HCT116 (cell line): ENCODE measurements at regions not wholly inside any gene's neighbourhood (a gene's known extent, or its start where the extent isn't known, plus 50 kb on each side); places are given as distances from the start of the nearest gene placed in this dataset.
"Not testable (repeated sequence)": the region's sequence is repeated elsewhere in the genome, so short reads cannot be mapped to it uniquely, and the experiment has no call there.

Experiments
- ATAC-seq: fragments of 200-7000 bp; cut with Tn5 transposase; 2 replicates; pipeline ENCODE4 v1.9.1; 2020; ENCODE audit warnings: mild to moderate bottlenecking, moderate library complexity
- BruUV-seq: library from RNA; stranded (reverse); fragments of 400-500 nt; replicated peaks from 2 replicates; lab custom pipeline; 2021; lab: Mats Ljungman, UMichigan
- CTCF ChIA-PET: fragments of 300-600 bp; sonication (Branson Sonifier 250); formaldehyde crosslinking; loops from one replicate; lab custom pipeline; 2021; ENCODE audit warnings: antibody characterized with exemption; lab: Charles Lee
- POLR2A ChIA-PET: fragments of 300-600, 350-600 bp; sonication (Branson Sonifier 250); formaldehyde crosslinking; loops from one replicate; lab custom pipeline; 2021; ENCODE audit warnings: antibody characterized with exemption; lab: Charles Lee
- RAD21 ChIA-PET, 2 experiments: fragments of 300-600 bp; sonication (Branson Sonifier 250); formaldehyde crosslinking; loops; one replicate each; lab custom pipeline; 2023; ENCODE audit warnings: low total read pairs in 2 of 2; ENCODE audit not compliant: uncharacterized antibody in 2 of 2, unreplicated experiment in 2 of 2, low non-redundant PET in 1 of 2; lab: Charles Lee
- DNase-seq: peaks from one replicate; pipeline ENCODE4 v3.0.0-alpha.2; 2010; ENCODE audit warnings: low read depth, low spot score
- H2AFZ ChIP-seq: fragments of 200-600 bp; shearing (Covaris generic), sonication (generic); 2 replicates; pipeline ENCODE4 v1.6.1; 2017; ENCODE audit warnings: low read depth, mixed run types, mixed read lengths, antibody characterized with exemption, low read length; ENCODE audit not compliant: poor library complexity, severe bottlenecking
- H3K27ac ChIP-seq: 2 replicates; pipeline ENCODE4 v1.5.1; 2012; ENCODE audit warnings: low read depth, low read length
- H3K27me3 ChIP-seq: fragments of 200-600 bp; sonication (generic); 2 replicates; pipeline ENCODE4 v1.6.1; 2016; ENCODE audit warnings: mixed run types, low read length, mixed read lengths; ENCODE audit not compliant: insufficient read depth
- H3K36me3 ChIP-seq, 2 experiments: fragments of 200-500 bp in 1 of 2; fragments of 200-600 bp in 1 of 2; sonication (Bioruptor generic) in 1 of 2; sonication (generic) in 1 of 2; 2 replicates each; pipeline versions ENCODE4 v1.5.1 to v1.6.1; 2014 to 2016; ENCODE audit warnings: low read length in 2 of 2, inconsistent platforms in 1 of 2, mixed read lengths in 1 of 2, mixed run types in 1 of 2; ENCODE audit not compliant: insufficient read depth in 2 of 2, control insufficient read depth in 1 of 2
- H3K4me1 ChIP-seq, 2 experiments: fragments of 200-600 bp in 1 of 2; sonication (generic) in 1 of 2; 2 replicates each; pipeline versions ENCODE4 v1.5.1 to v1.6.1; 2012 to 2017; ENCODE audit warnings: low read length in 2 of 2, inconsistent platforms in 1 of 2, mild to moderate bottlenecking in 1 of 2, mixed read lengths in 1 of 2, mixed run types in 1 of 2, moderate library complexity in 1 of 2; ENCODE audit not compliant: insufficient read depth in 2 of 2, control insufficient read depth in 1 of 2
- H3K4me2 ChIP-seq: fragments of 200-600 bp; sonication (generic); 2 replicates; pipeline ENCODE4 v1.6.1; 2017; ENCODE audit warnings: mixed run types, low read length, mixed read lengths
- H3K4me3 ChIP-seq, 2 experiments: fragments of 200-600 bp in 1 of 2; sonication (generic) in 1 of 2; replicated peaks in 1 of 2; 2 replicates each; pipeline ENCODE4 v1.5.1; 2011 to 2016; ENCODE audit warnings: low read length in 2 of 2, control low read depth in 1 of 2, low read depth in 1 of 2, mild to moderate bottlenecking in 1 of 2, mixed read lengths in 1 of 2, mixed run types in 1 of 2
- H3K79me2 ChIP-seq: fragments of 200-600 bp; sonication (generic); 2 replicates; pipeline ENCODE4 v1.6.1; 2017; ENCODE audit warnings: mild to moderate bottlenecking, mixed run types, low read length, moderate library complexity, mixed read lengths; ENCODE audit not compliant: insufficient read depth
- H3K9ac ChIP-seq: fragments of 200-600 bp; sonication (generic); 2 replicates; pipeline ENCODE4 v1.6.1; 2016; ENCODE audit warnings: low read length, mixed read lengths
- H3K9me2 ChIP-seq: fragments of 200-600 bp; sonication (generic), shearing (Covaris generic); 2 replicates; pipeline ENCODE4 v1.6.1; 2017; ENCODE audit warnings: mixed run types, mild to moderate bottlenecking, moderate library complexity; ENCODE audit not compliant: insufficient read depth
- H3K9me3 ChIP-seq, 2 experiments: fragments of 200-500 bp in 1 of 2; fragments of 200-600 bp in 1 of 2; sonication (Bioruptor generic) in 1 of 2; sonication (generic) in 1 of 2; 2 replicates each; pipeline ENCODE4 v1.6.1; 2014 to 2017; ENCODE audit warnings: low read length in 2 of 2, mixed read lengths in 2 of 2, inconsistent platforms in 1 of 2, low read depth in 1 of 2, mild to moderate bottlenecking in 1 of 2, mixed run types in 1 of 2, moderate library complexity in 1 of 2; ENCODE audit not compliant: control insufficient read depth in 1 of 2, insufficient read depth in 1 of 2
- H4K20me1 ChIP-seq: fragments of 200-600 bp; sonication (generic), shearing (Covaris generic); 2 replicates; pipeline ENCODE4 v1.6.1; 2017; ENCODE audit warnings: mixed run types, mild to moderate bottlenecking, moderate library complexity; ENCODE audit not compliant: insufficient read depth
- CEBPB ChIP-seq: IDR thresholded peaks from 2 replicates; pipeline ENCODE4 v1.6.1; 2012; ENCODE audit warnings: low read depth
- EZH2phosphoT487 ChIP-seq: fragments of 200-600 bp; IDR thresholded peaks from 2 replicates; pipeline ENCODE4 v1.6.1; 2018; ENCODE audit warnings: antibody characterized with exemption, borderline replicate concordance
- JUND ChIP-seq: IDR thresholded peaks from 2 replicates; pipeline ENCODE4 v1.6.1; 2012
- MAX ChIP-seq: IDR thresholded peaks from 2 replicates; pipeline ENCODE4 v1.6.1; 2012
- POLR2A ChIP-seq: IDR thresholded peaks from 2 replicates; pipeline ENCODE4 v1.7.0; 2011; ENCODE audit warnings: borderline replicate concordance; ENCODE audit not compliant: insufficient read depth, insufficient read length; ENCODE audit errors: extremely low read depth
- REST ChIP-seq: IDR thresholded peaks from 2 replicates; pipeline ENCODE4 v1.6.1; 2012; ENCODE audit warnings: low read depth
- YY1 ChIP-seq: IDR thresholded peaks from 2 replicates; pipeline ENCODE4 v1.6.1; 2011; ENCODE audit warnings: low read length, low read depth, moderate library complexity, mild to moderate bottlenecking; ENCODE audit not compliant: insufficient replicate concordance; ENCODE audit errors: extremely low read depth
- intact Hi-C: fragments of 100-400 bp; cut with micrococcal nuclease; formaldehyde crosslinking; loops from 2 replicates; pipeline ENCODE4 v1.10.0; 2022

- TF ChIP-seq REST (no peak), CEBPB (no peak), POLR2A (no peak), MAX (no peak), YY1 (no peak)
These were observed 172.1 kb downstream of the ACTR3B start (continued) for GRCh38 chr7:152931633-152932032.

GRCh38 chr7:152937282-152937681 is 177.7 kb downstream of the ACTR3B start:
- H4K20me1 ChIP-seq: no peaks in the 10 kb centered on the region
- peaks cover 8% of the 10 kb centered on the region for H3K27me3 ChIP-seq
- no peaks in the 10 kb centered on the region for H3K9me2 ChIP-seq
- ATAC-seq: no peak
- ChIA-PET POLR2A (no interaction called here), RAD21 (no interaction called here), CTCF (no interaction called here)
- H3K9ac ChIP-seq: no peak overlapping the region
- no peaks in the 10 kb centered on the region for H3K36me3 ChIP-seq
- H3K27ac ChIP-seq: no peak overlapping the region
- H3K9me3 ChIP-seq: no peaks in the 10 kb centered on the region
- intact Hi-C loops: no loop called here
- H3K4me1 ChIP-seq: no peaks in the 10 kb centered on the region
- no peak for DNase-seq
- H3K4me2 ChIP-seq: no peak overlapping the region
- BruUV-seq: no TSS peak
- H2AFZ ChIP-seq: no peak overlapping the region
- no peaks in the 10 kb centered on the region for H3K79me2 ChIP-seq
- no peak for TF ChIP-seq JUND
- no peak for TF ChIP-seq EZH2phosphoT487
- H3K4me3 ChIP-seq: no peak overlapping the region

- H3K27ac ChIP-seq, RAD21 ChIA-PET, intact Hi-C loops, DNase-seq, POLR2A ChIA-PET, H3K36me3 ChIP-seq, H2AFZ ChIP-seq, H3K4me2 ChIP-seq, H3K4me1 ChIP-seq, H3K4me3 ChIP-seq, H4K20me1 ChIP-seq, H3K79me2 ChIP-seq, H3K9me2 ChIP-seq, BruUV-seq, ATAC-seq, CTCF ChIA-PET, H3K27me3 ChIP-seq, H3K9me3 ChIP-seq, H3K9ac ChIP-seq: not testable (repeated sequence)
These were observed 187.1 kb downstream of the ACTR3B start for GRCh38 chr7:152946616-152947015.
